ENCODE measurements at regions not wholly inside any gene's neighbourhood (a gene's known extent, or its start where the extent isn't known, plus 50 kb on each side); places are given as distances from the start of the nearest gene placed in this dataset.

GRCh38 chr18:67577386-67577785 is 60.9 kb upstream of the DSEL start:
- no peak for DNase-seq (ENCODE audit: low read depth in 4 of 4, low spot score in 3 of 4)

- DNase-seq (ENCODE audit: low read depth in 4 of 4, low spot score in 3 of 4) = no peak
Observed at GRCh38 chr18:67574749-67575148, 58.2 kb upstream of the DSEL start.

GRCh38 chr18:67568166-67568565 is 51.6 kb upstream of the DSEL start:
- no peak for DNase-seq (ENCODE audit: low read depth in 4 of 4, low spot score in 3 of 4)
